ENCODE measurements at regions not wholly inside any gene's neighbourhood (a gene's known extent, or its start where the extent isn't known, plus 50 kb on each side); places are given as distances from the start of the nearest gene placed in this dataset.

- H3K36me3 ChIP-seq (ENCODE audit: insufficient read depth, low read length) = no peaks in the 10 kb centered on the region
- Mint-ChIP-seq H3K27ac (no peak overlapping the region), H3K36me3 (no peaks in the 10 kb centered on the region), H3K9me3 (peaks cover 0 to 12% (median 4%) of the 10 kb centered on the region in 8 donors), H3K4me1 (no peaks in the 10 kb centered on the region), H3K27me3 (no peaks in the 10 kb centered on the region), H3K4me3 (no peak overlapping the region)
- no peak for DNase-seq
- no peak overlapping the region for H3K4me3 ChIP-seq (ENCODE audit: low read length in 2 of 2)
- H3K4me1 ChIP-seq (ENCODE audit: insufficient read depth, low read length) = no peaks in the 10 kb centered on the region
- ChIA-PET CTCF (ENCODE audit: partially characterized antibody) (no interaction called here), POLR2A (ENCODE audit: partially characterized antibody) (no interaction called here)
- no peak overlapping the region for H3K27ac ChIP-seq (ENCODE audit: low read depth, low read length)
- intact Hi-C loops (cut with micrococcal nuclease) = no loop called here
- no peaks in the 10 kb centered on the region for H3K27me3 ChIP-seq (ENCODE audit: insufficient read depth, low read length)
- no peaks in the 10 kb centered on the region for H3K9me3 ChIP-seq (ENCODE audit: control insufficient read depth in 1 of 2, low read length in 2 of 2)
Measured at GRCh38 chr7:15914611-15915010, 228.1 kb upstream of the MEOX2 start.

GRCh38 chr7:15906436-15906835 lies 220.0 kb upstream of the MEOX2 start:
- no peak overlapping the region for H3K27ac ChIP-seq (ENCODE audit: low read depth, low read length)
- CTCF ChIA-PET (ENCODE audit: partially characterized antibody) = no interaction called here
- no peaks in the 10 kb centered on the region for H3K36me3 ChIP-seq (ENCODE audit: insufficient read depth, low read length)
- no peaks in the 10 kb centered on the region for H3K27me3 ChIP-seq (ENCODE audit: insufficient read depth, low read length)
- no peaks in the 10 kb centered on the region for H3K9me3 ChIP-seq (ENCODE audit: control insufficient read depth in 1 of 2, low read length in 2 of 2)
- H3K27me3 Mint-ChIP-seq = no peaks in the 10 kb centered on the region
- DNase-seq = no peak
- no peaks in the 10 kb centered on the region for H3K4me1 ChIP-seq (ENCODE audit: insufficient read depth, low read length)
- H3K4me3 ChIP-seq (ENCODE audit: low read length in 2 of 2) = no peak overlapping the region
- peaks cover 0 to 13% (median 1%) of the 10 kb centered on the region in 8 donors for H3K9me3 Mint-ChIP-seq
- POLR2A ChIA-PET (ENCODE audit: partially characterized antibody) = no interaction called here
- H3K27ac Mint-ChIP-seq = no peak overlapping the region
- no peaks in the 10 kb centered on the region for H3K4me1 Mint-ChIP-seq
- no peak overlapping the region for H3K4me3 Mint-ChIP-seq
- H3K36me3 Mint-ChIP-seq = no peaks in the 10 kb centered on the region
- intact Hi-C loops (cut with micrococcal nuclease) = no loop called here

- H3K36me3 Mint-ChIP-seq = no peaks in the 10 kb centered on the region
- no peaks in the 10 kb centered on the region for H3K27me3 ChIP-seq (ENCODE audit: insufficient read depth, low read length)
- ChIA-PET CTCF (ENCODE audit: partially characterized antibody) (no interaction called here), POLR2A (ENCODE audit: partially characterized antibody) (no interaction called here)
- no peak overlapping the region for H3K4me3 Mint-ChIP-seq
- no peak overlapping the region for H3K4me3 ChIP-seq (ENCODE audit: low read length in 2 of 2)
- H3K27me3 Mint-ChIP-seq = no peaks in the 10 kb centered on the region
- H3K27ac Mint-ChIP-seq = no peak overlapping the region
- intact Hi-C loops (cut with micrococcal nuclease) = no loop called here
- DNase-seq = no peak
- no peaks in the 10 kb centered on the region for H3K36me3 ChIP-seq (ENCODE audit: insufficient read depth, low read length)
- no peaks in the 10 kb centered on the region for H3K4me1 ChIP-seq (ENCODE audit: insufficient read depth, low read length)
- no peaks in the 10 kb centered on the region for H3K4me1 Mint-ChIP-seq
- no peaks in the 10 kb centered on the region for H3K9me3 ChIP-seq (ENCODE audit: control insufficient read depth in 1 of 2, low read length in 2 of 2)
- H3K27ac ChIP-seq (ENCODE audit: low read depth, low read length) = no peak overlapping the region
- peaks cover 0 to 13% (median 1%) of the 10 kb centered on the region in 8 donors for H3K9me3 Mint-ChIP-seq
Measured at GRCh38 chr7:15905251-15906040, 219.0 kb upstream of the MEOX2 start.

- Histone ChIP-seq H3K27me3 (ENCODE audit: insufficient read depth, low read length) (no peaks in the 10 kb centered on the region), H3K9me3 (ENCODE audit: control insufficient read depth in 1 of 2, low read length in 2 of 2) (no peaks in the 10 kb centered on the region), H3K4me1 (ENCODE audit: insufficient read depth, low read length) (no peaks in the 10 kb centered on the region), H3K4me3 (ENCODE audit: low read length in 2 of 2) (no peak overlapping the region), H3K36me3 (ENCODE audit: insufficient read depth, low read length) (no peaks in the 10 kb centered on the region), H3K27ac (ENCODE audit: low read depth, low read length) (no peak overlapping the region)
- Mint-ChIP-seq H3K27ac (no peak overlapping the region), H3K4me1 (no peaks in the 10 kb centered on the region), H3K36me3 (no peaks in the 10 kb centered on the region), H3K4me3 (no peak overlapping the region), H3K27me3 (no peaks in the 10 kb centered on the region), H3K9me3 (peaks cover 0 to 34% (median 10%) of the 10 kb centered on the region in 8 donors)
- intact Hi-C loops (cut with micrococcal nuclease) = no loop called here
- POLR2A ChIA-PET (ENCODE audit: partially characterized antibody) = no interaction called here
- CTCF ChIA-PET (ENCODE audit: partially characterized antibody) = interaction anchor here (0.6 kb wide), 1 partner anchor 17 kb away, joined by 3 read pairs; no protein-coding TSS in a partner anchor
- no peak for DNase-seq
Measured at GRCh38 chr7:15891151-15891881, 204.8 kb upstream of the MEOX2 start.

- no peaks in the 10 kb centered on the region for H3K36me3 ChIP-seq (ENCODE audit: insufficient read depth, low read length)
- H3K4me3 ChIP-seq (ENCODE audit: low read length in 2 of 2) = no peak overlapping the region
- ChIA-PET POLR2A (ENCODE audit: partially characterized antibody) (no interaction called here), CTCF (ENCODE audit: partially characterized antibody) (no interaction called here)
- no peak overlapping the region for H3K4me3 Mint-ChIP-seq
- H3K27me3 Mint-ChIP-seq = no peaks in the 10 kb centered on the region
- no peak overlapping the region for H3K27ac Mint-ChIP-seq
- DNase-seq = no peak
- no peaks in the 10 kb centered on the region for H3K4me1 Mint-ChIP-seq
- H3K27me3 ChIP-seq (ENCODE audit: insufficient read depth, low read length) = no peaks in the 10 kb centered on the region
- no peaks in the 10 kb centered on the region for H3K4me1 ChIP-seq (ENCODE audit: insufficient read depth, low read length)
- no peaks in the 10 kb centered on the region for H3K36me3 Mint-ChIP-seq
- H3K27ac ChIP-seq (ENCODE audit: low read depth, low read length) = no peak overlapping the region
- intact Hi-C loops (cut with micrococcal nuclease) = no loop called here
- H3K9me3 Mint-ChIP-seq = peaks cover 0 to 22% (median 5%) of the 10 kb centered on the region in 8 donors
- H3K9me3 ChIP-seq (ENCODE audit: control insufficient read depth in 1 of 2, low read length in 2 of 2) = no peaks in the 10 kb centered on the region
Measured at GRCh38 chr7:15889507-15889906, 203.0 kb upstream of the MEOX2 start.

- H3K4me1 ChIP-seq (ENCODE audit: insufficient read depth, low read length) = no peaks in the 10 kb centered on the region
- no peaks in the 10 kb centered on the region for H3K27me3 ChIP-seq (ENCODE audit: insufficient read depth, low read length)
- H3K36me3 Mint-ChIP-seq = no peaks in the 10 kb centered on the region
- H3K4me3 Mint-ChIP-seq = no peak overlapping the region
- H3K27ac ChIP-seq (ENCODE audit: low read depth, low read length) = no peak overlapping the region
- no peaks in the 10 kb centered on the region for H3K36me3 ChIP-seq (ENCODE audit: insufficient read depth, low read length)
- no peaks in the 10 kb centered on the region for H3K4me1 Mint-ChIP-seq
- H3K27me3 Mint-ChIP-seq = no peaks in the 10 kb centered on the region
- no peak overlapping the region for H3K4me3 ChIP-seq (ENCODE audit: low read length in 2 of 2)
- H3K9me3 ChIP-seq (ENCODE audit: control insufficient read depth in 1 of 2, low read length in 2 of 2) = no peaks in the 10 kb centered on the region
- peaks cover 0 to 19% (median 4%) of the 10 kb centered on the region in 8 donors for H3K9me3 Mint-ChIP-seq
- intact Hi-C loops (cut with micrococcal nuclease) = no loop called here
- POLR2A ChIA-PET (ENCODE audit: partially characterized antibody) = no interaction called here
- H3K27ac Mint-ChIP-seq = no peak overlapping the region
- CTCF ChIA-PET (ENCODE audit: partially characterized antibody) = no interaction called here
- DNase-seq = no peak
Measured at GRCh38 chr7:15888090-15888489, 201.6 kb upstream of the MEOX2 start.

- POLR2A ChIA-PET (ENCODE audit: partially characterized antibody) = no interaction called here
- H3K9me3 ChIP-seq (ENCODE audit: control insufficient read depth in 1 of 2, low read length in 2 of 2) = no peaks in the 10 kb centered on the region
Measured at GRCh38 chr7:15886626-15887025, 200.1 kb upstream of the MEOX2 start.

More at GRCh38 chr7:15886626-15887025, 200.1 kb upstream of the MEOX2 start:
- Mint-ChIP-seq H3K36me3 (no peaks in the 10 kb centered on the region), H3K4me3 (no peak overlapping the region), H3K27ac (no peak overlapping the region), H3K27me3 (no peaks in the 10 kb centered on the region), H3K9me3 (peaks cover 0 to 21% (median 4%) of the 10 kb centered on the region in 8 donors), H3K4me1 (no peaks in the 10 kb centered on the region)
- H3K27me3 ChIP-seq (ENCODE audit: insufficient read depth, low read length) = no peaks in the 10 kb centered on the region
- CTCF ChIA-PET (ENCODE audit: partially characterized antibody) = no interaction called here
- H3K4me1 ChIP-seq (ENCODE audit: insufficient read depth, low read length) = no peaks in the 10 kb centered on the region
- no peak overlapping the region for H3K27ac ChIP-seq (ENCODE audit: low read depth, low read length)
- intact Hi-C loops (cut with micrococcal nuclease) = no loop called here
- no peak for DNase-seq
- no peaks in the 10 kb centered on the region for H3K36me3 ChIP-seq (ENCODE audit: insufficient read depth, low read length)
- H3K4me3 ChIP-seq (ENCODE audit: low read length in 2 of 2) = no peak overlapping the region

Data from CD4-positive, alpha-beta memory T cell (primary cell).